Endothelial cell of umbilical vein (primary cell): ENCODE measurements at regions not wholly inside any gene's neighbourhood (a gene's known extent, or its start where the extent isn't known, plus 50 kb on each side); places are given as distances from the start of the nearest gene placed in this dataset.

Experiments
- BruUV-seq: library from RNA; stranded (reverse); fragments of 400-500 nt; replicated peaks from 2 replicates; lab custom pipeline; 2021; lab: Mats Ljungman, UMichigan
- CTCF ChIA-PET: fragments of 300-600, 350-600 bp; sonication (Branson Sonifier 250); formaldehyde crosslinking; loops from one replicate; lab custom pipeline; 2021; ENCODE audit warnings: antibody characterized with exemption, inconsistent platforms; lab: Charles Lee
- POLR2A ChIA-PET: fragments of 300-600, 350-600 bp; sonication (Branson Sonifier 250); formaldehyde crosslinking; loops from one replicate; lab custom pipeline; 2021; ENCODE audit warnings: antibody characterized with exemption, inconsistent platforms; lab: Charles Lee
- DNase-seq: peaks from one replicate; pipeline ENCODE4 v3.0.0-alpha.2; 2011; ENCODE audit warnings: low read depth, low spot score
- FAIRE-seq: peaks from 2 replicates; lab custom pipeline; 2011; peaks lifted over from hg19 to GRCh38; lab: Jason Lieb, UNC
- H2AFZ ChIP-seq: 2 replicates; pipeline ENCODE4 v1.6.0; 2012; ENCODE audit warnings: low read depth, low read length, control low read depth, inconsistent platforms
- H3K27ac ChIP-seq: 2 replicates; pipeline ENCODE4 v1.5.1; 2011; ENCODE audit warnings: low read depth, mild to moderate bottlenecking, control low read depth, low read length, moderate library complexity; ENCODE audit not compliant: insufficient read depth
- H3K27me3 ChIP-seq, 2 experiments: 2 replicates each; pipeline versions ENCODE4 v1.6.0 to v1.6.1; 2011; ENCODE audit warnings: low read length in 2 of 2, mixed read lengths in 1 of 2; ENCODE audit not compliant: control insufficient read depth in 2 of 2, insufficient read depth in 2 of 2
- H3K36me3 ChIP-seq, 2 experiments: 2 replicates in 1 of 2; 3 replicates in 1 of 2; pipeline ENCODE4 v1.5.1; 2011; ENCODE audit warnings: low read length in 2 of 2, mild to moderate bottlenecking in 1 of 2, moderate library complexity in 1 of 2; ENCODE audit not compliant: control insufficient read depth in 2 of 2, insufficient read depth in 2 of 2; ENCODE audit errors: extremely low read depth in 1 of 2
- H3K4me1 ChIP-seq: 3 replicates; pipeline ENCODE4 v1.5.1; 2011; ENCODE audit warnings: mild to moderate bottlenecking, low read length; ENCODE audit not compliant: control insufficient read depth, insufficient read depth; ENCODE audit errors: extremely low read depth
- H3K4me2 ChIP-seq: 2 replicates; pipeline ENCODE4 v1.6.1; 2011; ENCODE audit warnings: low read length, control low read depth, mixed read lengths; ENCODE audit not compliant: insufficient read depth
- H3K4me3 ChIP-seq, 3 experiments: fragments of 200-600 bp in 1 of 3; sonication (generic), shearing (Covaris generic) in 1 of 3; replicated peaks in 1 of 3; 2 replicates each; pipeline ENCODE4 v1.5.1; 2011 to 2016; ENCODE audit warnings: control low read depth in 3 of 3, low read length in 3 of 3, mild to moderate bottlenecking in 2 of 3, inconsistent platforms in 1 of 3, low read depth in 1 of 3, moderate library complexity in 1 of 3; ENCODE audit not compliant: insufficient read depth in 1 of 3
- H3K79me2 ChIP-seq: 2 replicates; pipeline ENCODE4 v1.6.0; 2012; ENCODE audit warnings: low read length, inconsistent platforms; ENCODE audit not compliant: control insufficient read depth, insufficient read depth
- H3K9ac ChIP-seq: replicated peaks from 2 replicates; pipeline ENCODE3; 2011; ENCODE audit warnings: low read length, control low read depth; ENCODE audit not compliant: insufficient read depth; ENCODE audit errors: extremely low read depth
- H3K9me1 ChIP-seq: replicated peaks from 3 replicates; pipeline ENCODE4 v1.6.0; 2011; ENCODE audit warnings: mild to moderate bottlenecking, low read length; ENCODE audit not compliant: control insufficient read depth, insufficient read depth; ENCODE audit errors: extremely low read depth
- H3K9me3 ChIP-seq: replicated peaks from 2 replicates; pipeline ENCODE4 v1.5.1; 2012; ENCODE audit warnings: low read length, inconsistent platforms; ENCODE audit not compliant: control insufficient read depth, insufficient read depth
- H4K20me1 ChIP-seq: replicated peaks from 2 replicates; pipeline ENCODE3; 2011; ENCODE audit warnings: mild to moderate bottlenecking, low read length; ENCODE audit not compliant: control insufficient read depth, insufficient read depth; ENCODE audit errors: extremely low read depth
- CTCF ChIP-seq, 2 donors: IDR thresholded peaks; 1 replicate in 1 of 2; 2 replicates in 1 of 2; pipeline ENCODE4 v1.5.1; 2011; ENCODE audit warnings: low read length in 2 of 2, mild to moderate bottlenecking in 2 of 2, moderate library complexity in 2 of 2, control low read depth in 1 of 2, inconsistent platforms in 1 of 2, low read depth in 1 of 2; ENCODE audit not compliant: insufficient read depth in 1 of 2; ENCODE audit errors: extremely low read depth in 1 of 2
- EZH2 ChIP-seq: IDR thresholded peaks from 2 replicates; pipeline ENCODE4 v1.6.1; 2012; ENCODE audit warnings: borderline replicate concordance, low read depth, mild to moderate bottlenecking, moderate library complexity, low read length, inconsistent platforms; ENCODE audit not compliant: severe bottlenecking
- FOS ChIP-seq: IDR thresholded peaks from 2 replicates; pipeline ENCODE4 v1.6.1; 2011; ENCODE audit warnings: mild to moderate bottlenecking, low read length, moderate library complexity, borderline replicate concordance; ENCODE audit not compliant: insufficient read depth
- GATA2 ChIP-seq: IDR thresholded peaks from 2 replicates; pipeline ENCODE4 v1.7.0; 2011; ENCODE audit warnings: low read depth, mild to moderate bottlenecking, moderate library complexity, mixed read lengths, low read length; ENCODE audit not compliant: insufficient read length, insufficient read depth
- JUN ChIP-seq: IDR thresholded peaks from 2 replicates; pipeline ENCODE4 v1.6.1; 2011; ENCODE audit warnings: borderline replicate concordance, low read depth; ENCODE audit not compliant: insufficient read length, insufficient read depth
- MYC ChIP-seq: IDR thresholded peaks from one replicate; pipeline ENCODE4 v1.6.1; 2011; ENCODE audit warnings: mild to moderate bottlenecking, low read depth, low read length
- POLR2A ChIP-seq: IDR thresholded peaks from 2 replicates; pipeline ENCODE4 v1.6.1; 2012; ENCODE audit warnings: low read depth, mild to moderate bottlenecking, control low read depth, low read length
- POLR2AphosphoS5 ChIP-seq: IDR thresholded peaks from 2 replicates; pipeline ENCODE4 v1.6.1; 2012; ENCODE audit warnings: low read depth, mild to moderate bottlenecking, control low read depth, low read length, moderate library complexity; ENCODE audit not compliant: insufficient read depth
- dilution Hi-C: fragments of 300-500 bp; cut with MboI; formaldehyde crosslinking; loops from one replicate; pipeline ENCODE4 v1.15.0; 2019; ENCODE audit warnings: low sequenced_read_pairs; ENCODE audit not compliant: extremely low pct_ligation_motif_present
- intact Hi-C: fragments of 100-400 bp; cut with micrococcal nuclease; formaldehyde crosslinking; loops from one replicate; pipeline ENCODE4 v1.10.0; 2022
- TF ChIP-seq, protein P1 (sequence below): IDR thresholded peaks from 2 replicates; pipeline ENCODE4 v1.6.1; 2011; ENCODE audit not compliant: insufficient read depth, insufficient read length

GRCh38 chr13:90592943-90593342, 754.5 kb upstream of the MIR17HG start:
- Histone ChIP-seq H3K9ac (no peak overlapping the region), H3K27me3 (no peaks in the 10 kb centered on the region), H3K79me2 (no peaks in the 10 kb centered on the region), H3K27ac (no peak overlapping the region), H3K4me2 (no peak overlapping the region), H3K4me3 (no peak overlapping the region), H4K20me1 (no peaks in the 10 kb centered on the region), H3K4me1 (no peaks in the 10 kb centered on the region), H3K9me1 (no peaks in the 10 kb centered on the region), H3K36me3 (no peaks in the 10 kb centered on the region), H3K9me3 (no peaks in the 10 kb centered on the region), H2AFZ (no peak overlapping the region)
- CTCF ChIA-PET: no interaction called here
- BruUV-seq: no TSS peak
- FAIRE-seq (no peak), DNase-seq (no peak)
- TF ChIP-seq EZH2: no peak
- no peak for TF ChIP-seq GATA2
- TF ChIP-seq POLR2A: no peak
- TF ChIP-seq CTCF (IDR thresholded peaks at IDR 0.05; ENCODE audit: extremely low read depth in 1 of 2, insufficient read depth in 1 of 2, low read depth in 1 of 2, low read length in 2 of 2): no peak
- no peak for TF ChIP-seq JUN
- TF ChIP-seq, protein P1, sequence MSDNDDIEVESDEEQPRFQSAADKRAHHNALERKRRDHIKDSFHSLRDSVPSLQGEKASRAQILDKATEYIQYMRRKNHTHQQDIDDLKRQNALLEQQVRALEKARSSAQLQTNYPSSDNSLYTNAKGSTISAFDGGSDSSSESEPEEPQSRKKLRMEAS: no peak
- TF ChIP-seq FOS: no peak
- no peak for TF ChIP-seq MYC
- TF ChIP-seq POLR2AphosphoS5: no peak
- dilution Hi-C loops: no loop called here
- intact Hi-C loops: no loop called here
- POLR2A ChIA-PET: no interaction called here
